Astrocyte of the cerebellum (primary cell): ENCODE measurements at regions not wholly inside any gene's neighbourhood (a gene's known extent, or its start where the extent isn't known, plus 50 kb on each side); places are given as distances from the start of the nearest gene placed in this dataset.
A peak's percentile ranks its signal among the peaks of the same experiment; 100 is the strongest.

Source experiments
- DNase-seq: peaks from one replicate; pipeline ENCODE4 v3.0.0-alpha.2; 2011; ENCODE audit warnings: low read depth
- H3K4me3 ChIP-seq: 2 replicates; pipeline ENCODE4 v1.5.1; 2011; ENCODE audit warnings: mild to moderate bottlenecking, low read depth, low read length, moderate library complexity
- CTCF ChIP-seq: IDR thresholded peaks from 2 replicates; pipeline ENCODE4 v1.5.1; 2012; ENCODE audit warnings: low read length, low read depth, moderate library complexity, mild to moderate bottlenecking; ENCODE audit errors: missing control alignments
- in situ Hi-C: cut with HindIII; loops from 2 replicates; pipeline ENCODE4 v1.10.0; 2017; ENCODE audit warnings: low sequenced_read_pairs

DNA sequence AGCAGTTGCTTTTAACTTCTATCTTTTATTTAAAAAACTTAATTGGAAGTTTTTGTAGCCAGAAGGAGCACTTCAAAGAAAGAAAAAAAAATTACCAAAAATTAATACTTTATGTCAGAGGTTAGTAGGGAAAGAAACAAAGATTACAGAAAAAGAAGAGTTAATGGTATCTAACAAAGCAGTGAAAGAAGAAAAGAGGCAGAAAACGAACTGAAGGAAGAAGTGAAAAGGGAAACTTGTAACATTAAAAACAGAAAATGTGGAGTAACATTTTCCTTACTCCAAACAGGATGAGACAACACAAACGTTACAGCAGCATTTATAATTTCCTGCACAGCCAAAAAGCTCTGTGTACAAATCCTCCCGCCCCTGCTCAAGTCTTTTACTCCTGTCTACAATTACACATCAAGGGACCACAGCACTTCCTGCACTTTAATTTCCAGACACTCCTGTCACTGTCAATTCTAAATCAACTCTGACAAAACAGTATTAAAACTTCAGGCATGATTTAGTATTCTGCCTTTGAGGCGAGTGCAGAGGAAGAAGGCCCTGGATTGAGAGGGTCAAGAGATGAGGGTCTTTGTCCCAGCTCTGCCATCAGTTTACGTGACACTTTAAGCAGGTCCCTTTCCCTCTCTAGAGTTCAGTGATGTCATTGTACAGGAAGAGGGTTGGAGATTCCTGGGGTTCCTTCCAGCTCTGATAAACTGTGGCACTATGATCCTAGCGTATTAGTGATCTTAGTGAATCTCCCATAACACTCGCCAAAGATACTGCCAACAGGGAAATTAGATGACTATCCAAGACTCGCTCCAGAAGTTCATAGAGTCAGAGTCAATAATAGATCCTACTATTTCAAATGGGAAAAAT, 53.2 kb upstream of the LSM14A start:
- no peak for DNase-seq
- in situ Hi-C loops = no loop called here
- TF ChIP-seq CTCF = no peak
- no peak overlapping the region for H3K4me3 ChIP-seq

- DNase-seq = no peak
- TF ChIP-seq CTCF = no peak
- in situ Hi-C loops = no loop called here
- no peak overlapping the region for H3K4me3 ChIP-seq
Observed at GRCh38 chr19:34120141-34120540, 52.2 kb upstream of the LSM14A start.

DNA sequence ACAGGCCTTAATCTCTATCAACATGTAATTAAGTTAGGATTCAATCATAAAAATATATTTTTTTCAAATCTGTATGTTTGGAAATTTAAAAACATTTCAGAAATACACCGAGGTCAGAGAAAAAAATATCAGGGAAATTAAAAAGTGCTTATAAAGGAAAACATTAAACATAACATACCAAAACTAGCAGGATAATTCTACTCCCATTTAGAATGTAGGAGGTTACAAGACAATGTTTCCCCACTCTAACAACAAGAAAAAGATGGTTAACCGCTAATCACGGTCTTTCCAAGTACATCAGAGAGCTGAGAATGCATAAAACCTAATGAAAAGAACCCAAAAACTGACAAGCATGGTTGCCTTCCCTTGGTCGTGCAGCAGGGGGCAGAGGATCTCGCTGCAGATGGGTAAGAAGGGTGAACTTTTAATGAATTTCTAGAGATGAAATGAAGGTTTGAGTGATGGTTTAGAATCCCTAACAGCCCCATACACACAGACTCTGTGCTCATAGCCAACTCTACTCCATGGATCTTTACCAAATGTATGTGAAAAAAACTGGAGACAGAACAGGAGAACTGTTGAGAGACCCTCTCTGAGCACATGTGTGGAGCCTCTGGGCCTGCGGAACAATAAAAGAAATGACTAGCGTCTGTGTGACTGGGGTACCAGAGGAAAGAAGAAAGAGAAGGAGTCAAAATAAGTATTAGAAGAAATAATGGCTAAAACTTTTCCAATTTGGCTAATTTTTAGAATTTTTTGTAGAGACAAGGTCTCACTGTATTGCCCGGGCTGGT, 51.3 kb upstream of the LSM14A start:
- in situ Hi-C loops = no loop called here
- TF ChIP-seq CTCF = peak; percentile 86
- peak; percentile 29 for DNase-seq
- H3K4me3 ChIP-seq = no peak overlapping the region
